ENCODE measurements at regions not wholly inside any gene's neighbourhood (a gene's known extent, or its start where the extent isn't known, plus 50 kb on each side); places are given as distances from the start of the nearest gene placed in this dataset.

GRCh38 chr16:6988846-6989245 is 343.8 kb upstream of the RBFOX1 start:
- Histone ChIP-seq H3K36me3 (ENCODE audit: control insufficient read depth in 1 of 2, insufficient read depth in 2 of 2, low read length in 2 of 2) (no peaks in the 10 kb centered on the region), H3K4me3 (replicated peaks in 1 of 2; ENCODE audit: low read depth in 1 of 2, low read length in 2 of 2) (no peak overlapping the region), H3K9ac (ENCODE audit: low read length) (no peak overlapping the region), H3K27ac (ENCODE audit: low read depth, low read length) (no peak overlapping the region), H3K79me2 (ENCODE audit: insufficient read depth, low read length) (no peaks in the 10 kb centered on the region), H3K9me2 (ENCODE audit: insufficient read depth) (no peaks in the 10 kb centered on the region), H3K9me3 (ENCODE audit: control insufficient read depth in 1 of 2, insufficient read depth in 1 of 2, low read depth in 1 of 2, low read length in 2 of 2) (no peaks in the 10 kb centered on the region), H3K27me3 (ENCODE audit: insufficient read depth, low read length) (no peaks in the 10 kb centered on the region), H3K4me1 (ENCODE audit: control insufficient read depth in 1 of 2, insufficient read depth in 2 of 2, low read length in 2 of 2) (no peaks in the 10 kb centered on the region), H4K20me1 (ENCODE audit: insufficient read depth) (no peaks in the 10 kb centered on the region), H2AFZ (ENCODE audit: low read depth, low read length, poor library complexity, severe bottlenecking) (no peak overlapping the region), H3K4me2 (ENCODE audit: low read length) (no peak overlapping the region)
- ATAC-seq, result no peak
- no peak for DNase-seq (ENCODE audit: low read depth, low spot score)
- no TSS peak for BruUV-seq (replicated peaks)
- intact Hi-C loops (cut with micrococcal nuclease), result no loop called here
- ChIA-PET RAD21 (ENCODE audit: low non-redundant PET in 1 of 2, low total read pairs in 2 of 2, uncharacterized antibody in 2 of 2, unreplicated experiment in 2 of 2) (no interaction called here), POLR2A (no interaction called here), CTCF (no interaction called here)
- TF ChIP-seq ZNF274 (IDR thresholded peaks at IDR 0.05; ENCODE audit: low read depth, low read length) (no peak), EZH2 (IDR thresholded peaks at IDR 0.05) (no peak), SIN3A (IDR thresholded peaks at IDR 0.05; ENCODE audit: low read depth) (no peak), ATF3 (IDR thresholded peaks at IDR 0.05) (no peak), CBX3 (IDR thresholded peaks at IDR 0.05; ENCODE audit: low read depth) (no peak), RAD21 (IDR thresholded peaks at IDR 0.05; ENCODE audit: low read depth) (no peak), POLR2AphosphoS5 (IDR thresholded peaks at IDR 0.05; ENCODE audit: low read depth, low read length) (no peak), CEBPB (IDR thresholded peaks at IDR 0.05; ENCODE audit: low read depth) (no peak), ZFX (IDR thresholded peaks at IDR 0.05) (no peak), TCF7L2 (IDR thresholded peaks at IDR 0.05; ENCODE audit: borderline replicate concordance, extremely low read depth, insufficient read depth, insufficient read length) (no peak), FOSL1 (IDR thresholded peaks at IDR 0.05; ENCODE audit: low read depth) (no peak), POLR2A (IDR thresholded peaks at IDR 0.05; ENCODE audit: borderline replicate concordance, extremely low read depth, insufficient read depth, insufficient read length) (no peak), SRF (IDR thresholded peaks at IDR 0.05; ENCODE audit: low read depth) (no peak), SP1 (IDR thresholded peaks at IDR 0.05; ENCODE audit: low read depth) (no peak), CTCF (IDR thresholded peaks at IDR 0.05 in 2 of 3, conservative IDR thresholded peaks at IDR 0.05 in 1 of 3; ENCODE audit: borderline replicate concordance in 1 of 3, insufficient read depth in 1 of 3, low read depth in 2 of 3, low read length in 2 of 3) (no peak), EGR1 (IDR thresholded peaks at IDR 0.05; ENCODE audit: low read depth) (no peak), MAX (IDR thresholded peaks at IDR 0.05) (no peak), REST (IDR thresholded peaks at IDR 0.05; ENCODE audit: low read depth) (no peak), ZBTB33 (IDR thresholded peaks at IDR 0.05; ENCODE audit: extremely low read depth, insufficient replicate concordance, low read length) (no peak)
